ENCODE measurements at regions not wholly inside any gene's neighbourhood (a gene's known extent, or its start where the extent isn't known, plus 50 kb on each side); places are given as distances from the start of the nearest gene placed in this dataset.

GRCh38 chr3:6667354-6667753 lies 193.6 kb upstream of the GRM7 start:
- no peaks in the 10 kb centered on the region for H3K27me3 Mint-ChIP-seq
- H3K9me3 Mint-ChIP-seq (ENCODE audit: low read depth) = peaks cover 33% of the 10 kb centered on the region
- H3K27ac Mint-ChIP-seq = no peak overlapping the region
- H3K4me3 Mint-ChIP-seq (ENCODE audit: low read depth) = no peak overlapping the region
- peaks cover 4% of the 10 kb centered on the region for H3K36me3 Mint-ChIP-seq (ENCODE audit: insufficient read depth)
- TF ChIP-seq CTCF (IDR thresholded peaks at IDR 0.05; ENCODE audit: unreplicated experiment) = no peak
- no peak for DNase-seq (ENCODE audit: low spot score, unreplicated experiment)
- no peaks in the 10 kb centered on the region for H3K4me1 Mint-ChIP-seq (ENCODE audit: low read depth)

GRCh38 chr3:6671363-6671762 lies 189.6 kb upstream of the GRM7 start:
- peaks cover 26% of the 10 kb centered on the region for H3K9me3 Mint-ChIP-seq (ENCODE audit: low read depth)
- no peaks in the 10 kb centered on the region for H3K27me3 Mint-ChIP-seq
- DNase-seq (ENCODE audit: low spot score, unreplicated experiment) = no peak
- H3K4me3 Mint-ChIP-seq (ENCODE audit: low read depth) = no peak overlapping the region
- H3K36me3 Mint-ChIP-seq (ENCODE audit: insufficient read depth) = peaks cover 4% of the 10 kb centered on the region
- no peak overlapping the region for H3K27ac Mint-ChIP-seq
- TF ChIP-seq CTCF (IDR thresholded peaks at IDR 0.05; ENCODE audit: unreplicated experiment) = no peak
- no peaks in the 10 kb centered on the region for H3K4me1 Mint-ChIP-seq (ENCODE audit: low read depth)

GRCh38 chr3:6679510-6679909 lies 181.4 kb upstream of the GRM7 start:
- Mint-ChIP-seq H3K36me3 (ENCODE audit: insufficient read depth) (no peaks in the 10 kb centered on the region), H3K4me3 (ENCODE audit: low read depth) (no peak overlapping the region), H3K27me3 (no peaks in the 10 kb centered on the region), H3K27ac (no peak overlapping the region), H3K4me1 (ENCODE audit: low read depth) (no peaks in the 10 kb centered on the region), H3K9me3 (ENCODE audit: low read depth) (no peaks in the 10 kb centered on the region)
- DNase-seq (ENCODE audit: low spot score, unreplicated experiment) = no peak
- no peak for TF ChIP-seq CTCF (IDR thresholded peaks at IDR 0.05; ENCODE audit: unreplicated experiment)

GRCh38 chr3:6680119-6680806 lies 180.7 kb upstream of the GRM7 start:
- no peaks in the 10 kb centered on the region for H3K36me3 Mint-ChIP-seq (ENCODE audit: insufficient read depth)
- H3K4me1 Mint-ChIP-seq (ENCODE audit: low read depth) = no peaks in the 10 kb centered on the region
- no peak for DNase-seq (ENCODE audit: low spot score, unreplicated experiment)
- no peak overlapping the region for H3K4me3 Mint-ChIP-seq (ENCODE audit: low read depth)
- no peak for TF ChIP-seq CTCF (IDR thresholded peaks at IDR 0.05; ENCODE audit: unreplicated experiment)
- no peaks in the 10 kb centered on the region for H3K27me3 Mint-ChIP-seq
- H3K27ac Mint-ChIP-seq = no peak overlapping the region
- H3K9me3 Mint-ChIP-seq (ENCODE audit: low read depth) = no peaks in the 10 kb centered on the region

- DNase-seq (ENCODE audit: low spot score, unreplicated experiment) = no peak
- no peak overlapping the region for H3K27ac Mint-ChIP-seq
- H3K27me3 Mint-ChIP-seq = no peaks in the 10 kb centered on the region
- H3K36me3 Mint-ChIP-seq (ENCODE audit: insufficient read depth) = no peaks in the 10 kb centered on the region
- TF ChIP-seq CTCF (IDR thresholded peaks at IDR 0.05; ENCODE audit: unreplicated experiment) = no peak
- no peaks in the 10 kb centered on the region for H3K4me1 Mint-ChIP-seq (ENCODE audit: low read depth)
- no peak overlapping the region for H3K4me3 Mint-ChIP-seq (ENCODE audit: low read depth)
- H3K9me3 Mint-ChIP-seq (ENCODE audit: low read depth) = peaks cover 4% of the 10 kb centered on the region
Observed at GRCh38 chr3:6697285-6697684, 163.6 kb upstream of the GRM7 start.
